Fibroblast of lung (primary cell): ENCODE measurements at regions not wholly inside any gene's neighbourhood (a gene's known extent, or its start where the extent isn't known, plus 50 kb on each side); places are given as distances from the start of the nearest gene placed in this dataset.

Experiments used
- DNase-seq, 2 donors: peaks; one replicate each; pipeline versions ENCODE4 v3.0.0 to v3.0.0-alpha.2; 2010; ENCODE audit warnings: low read depth in 2 of 2
- H2AFZ ChIP-seq: 2 replicates; pipeline ENCODE4 v1.5.1; 2012; ENCODE audit warnings: low read length, control low read depth, inconsistent platforms
- H3K27ac ChIP-seq: 2 replicates; pipeline ENCODE4 v1.5.1; 2011; ENCODE audit warnings: low read length, control low read depth; ENCODE audit not compliant: insufficient read depth
- H3K27me3 ChIP-seq: 2 replicates; pipeline ENCODE4 v1.5.1; 2011; ENCODE audit warnings: mild to moderate bottlenecking, low read length; ENCODE audit not compliant: control insufficient read depth, insufficient read depth
- H3K36me3 ChIP-seq: 2 replicates; pipeline ENCODE4 v1.5.1; 2011; ENCODE audit warnings: low read length; ENCODE audit not compliant: control insufficient read depth, insufficient read depth
- H3K4me1 ChIP-seq: 2 replicates; pipeline ENCODE4 v1.5.1; 2011; ENCODE audit warnings: low read length; ENCODE audit not compliant: control insufficient read depth, insufficient read depth; ENCODE audit errors: extremely low read depth
- H3K4me2 ChIP-seq: 2 replicates; pipeline ENCODE4 v1.5.1; 2011; ENCODE audit warnings: low read length, control low read depth; ENCODE audit not compliant: insufficient read depth; ENCODE audit errors: extremely low read depth
- H3K4me3 ChIP-seq, 4 experiments: fragments of 200-600 bp in 1 of 4; sonication (generic) in 1 of 4; replicated peaks in 1 of 4; 2 replicates each; pipeline ENCODE4 v1.5.1; 2011 to 2016; ENCODE audit warnings: low read length in 4 of 4, low read depth in 3 of 4, mild to moderate bottlenecking in 3 of 4, control low read depth in 2 of 4, inconsistent platforms in 1 of 4, mixed read lengths in 1 of 4; ENCODE audit not compliant: insufficient read depth in 1 of 4; ENCODE audit errors: control extremely low read depth in 1 of 4
- H3K79me2 ChIP-seq: 2 replicates; pipeline ENCODE4 v1.5.1; 2012; ENCODE audit warnings: mild to moderate bottlenecking, low read length, inconsistent platforms; ENCODE audit not compliant: control insufficient read depth, insufficient read depth
- H3K9ac ChIP-seq: 2 replicates; pipeline ENCODE4 v1.5.1; 2011; ENCODE audit warnings: mild to moderate bottlenecking, low read length, control low read depth; ENCODE audit not compliant: insufficient read depth
- H3K9me3 ChIP-seq: 2 replicates; pipeline ENCODE4 v1.5.1; 2012; ENCODE audit warnings: low read depth, low read length; ENCODE audit not compliant: control insufficient read depth, insufficient read depth
- H4K20me1 ChIP-seq: 2 replicates; pipeline ENCODE4 v1.5.1; 2011; ENCODE audit warnings: low read length; ENCODE audit not compliant: control insufficient read depth, insufficient read depth; ENCODE audit errors: extremely low read depth
- EZH2 ChIP-seq: IDR thresholded peaks from 2 replicates; pipeline ENCODE4 v1.5.1; 2012; ENCODE audit warnings: low read length, control low read depth, mild to moderate bottlenecking; ENCODE audit errors: missing control alignments
- TF ChIP-seq, protein P1 (sequence below), 2 donors: IDR thresholded peaks in 1 of 2; conservative IDR thresholded peaks in 1 of 2; 1 replicate in 1 of 2; 2 replicates in 1 of 2; pipeline ENCODE4 v1.5.1; 2011 to 2012; ENCODE audit warnings: low read length in 2 of 2, control low read depth in 1 of 2, inconsistent platforms in 1 of 2, low read depth in 1 of 2, mild to moderate bottlenecking in 1 of 2

DNA sequence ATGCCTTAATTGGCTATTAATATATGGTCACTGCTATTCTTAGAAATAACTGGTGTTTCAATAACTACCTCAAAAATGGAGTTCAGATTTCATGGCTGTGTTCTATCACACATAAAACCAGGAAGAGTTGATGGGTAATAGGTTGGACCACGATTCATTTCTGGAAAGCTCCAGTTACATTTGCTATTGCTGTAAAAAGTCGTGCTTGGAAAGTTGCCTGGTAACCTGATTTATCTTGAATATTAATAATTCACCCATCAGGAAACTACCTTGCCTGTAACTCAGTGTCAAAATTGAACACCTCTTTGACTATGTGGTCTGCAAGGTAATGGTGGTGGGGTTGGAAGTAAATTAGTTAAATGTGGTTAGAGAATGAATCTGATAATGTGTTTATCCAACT lies 104.7 kb upstream of the IFNG-AS1 start:
- no peaks in the 10 kb centered on the region for H3K4me1 ChIP-seq
- H3K9ac ChIP-seq, result no peak overlapping the region
- H3K4me2 ChIP-seq, result no peak overlapping the region
- H3K79me2 ChIP-seq, result no peaks in the 10 kb centered on the region
- no peaks in the 10 kb centered on the region for H3K27me3 ChIP-seq
- H4K20me1 ChIP-seq, result no peaks in the 10 kb centered on the region
- H3K9me3 ChIP-seq, result no peaks in the 10 kb centered on the region
- peak in 1 of 2 donors; percentile 5 for DNase-seq
- no peak overlapping the region for H2AFZ ChIP-seq
- H3K36me3 ChIP-seq, result no peaks in the 10 kb centered on the region
- TF ChIP-seq, protein P1, sequence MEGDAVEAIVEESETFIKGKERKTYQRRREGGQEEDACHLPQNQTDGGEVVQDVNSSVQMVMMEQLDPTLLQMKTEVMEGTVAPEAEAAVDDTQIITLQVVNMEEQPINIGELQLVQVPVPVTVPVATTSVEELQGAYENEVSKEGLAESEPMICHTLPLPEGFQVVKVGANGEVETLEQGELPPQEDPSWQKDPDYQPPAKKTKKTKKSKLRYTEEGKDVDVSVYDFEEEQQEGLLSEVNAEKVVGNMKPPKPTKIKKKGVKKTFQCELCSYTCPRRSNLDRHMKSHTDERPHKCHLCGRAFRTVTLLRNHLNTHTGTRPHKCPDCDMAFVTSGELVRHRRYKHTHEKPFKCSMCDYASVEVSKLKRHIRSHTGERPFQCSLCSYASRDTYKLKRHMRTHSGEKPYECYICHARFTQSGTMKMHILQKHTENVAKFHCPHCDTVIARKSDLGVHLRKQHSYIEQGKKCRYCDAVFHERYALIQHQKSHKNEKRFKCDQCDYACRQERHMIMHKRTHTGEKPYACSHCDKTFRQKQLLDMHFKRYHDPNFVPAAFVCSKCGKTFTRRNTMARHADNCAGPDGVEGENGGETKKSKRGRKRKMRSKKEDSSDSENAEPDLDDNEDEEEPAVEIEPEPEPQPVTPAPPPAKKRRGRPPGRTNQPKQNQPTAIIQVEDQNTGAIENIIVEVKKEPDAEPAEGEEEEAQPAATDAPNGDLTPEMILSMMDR (conservative IDR thresholded peaks at IDR 0.05 in 1 of 2, IDR thresholded peaks at IDR 0.05 in 1 of 2; ENCODE audit: low read depth in 1 of 2, low read length in 2 of 2), result no peak
- TF ChIP-seq EZH2, result no peak
- no peak overlapping the region for H3K27ac ChIP-seq
- no peak overlapping the region for H3K4me3 ChIP-seq

DNA sequence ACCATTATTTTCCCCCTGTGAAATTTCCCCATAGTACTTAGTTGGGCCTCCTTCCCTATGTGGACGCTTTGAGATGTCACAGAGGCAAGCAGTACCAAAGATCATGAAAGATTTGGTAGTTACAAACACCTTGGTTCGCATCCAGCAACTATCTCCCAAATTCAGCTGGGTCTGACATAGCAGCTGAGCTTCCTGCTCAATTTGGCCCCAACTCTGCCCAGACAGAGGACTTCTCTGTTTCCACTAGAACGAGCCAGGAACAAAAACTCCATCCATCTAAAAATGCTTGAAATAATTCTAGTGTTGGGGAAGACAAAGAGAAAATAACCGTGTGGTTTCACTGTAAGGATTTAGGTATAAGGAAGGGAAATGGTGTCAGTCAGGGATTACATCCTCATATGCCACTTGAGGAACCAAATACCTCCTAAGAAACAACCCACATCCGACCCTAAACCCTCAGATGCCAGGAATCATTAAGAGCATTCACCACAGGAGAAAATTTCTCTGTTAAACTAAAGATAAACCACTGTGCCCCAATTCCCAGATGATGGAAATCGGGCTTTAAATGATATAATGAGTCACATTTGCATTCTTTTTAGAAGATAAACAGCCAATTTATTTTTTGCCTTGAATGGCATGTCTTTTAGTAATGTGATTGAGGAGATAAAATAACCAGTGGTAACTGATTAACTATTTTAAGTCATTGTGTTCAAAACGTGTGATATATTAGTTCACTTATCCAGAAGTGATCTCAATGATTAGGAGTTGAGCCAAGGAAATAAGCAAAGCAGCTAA lies 103.7 kb upstream of the IFNG-AS1 start:
- Histone ChIP-seq H3K9me3 (no peaks in the 10 kb centered on the region), H3K79me2 (no peaks in the 10 kb centered on the region), H3K9ac (no peak overlapping the region), H3K4me3 (no peak overlapping the region), H3K27ac (no peak overlapping the region), H2AFZ (no peak overlapping the region), H3K27me3 (no peaks in the 10 kb centered on the region), H3K4me1 (no peaks in the 10 kb centered on the region), H3K36me3 (no peaks in the 10 kb centered on the region), H3K4me2 (no peak overlapping the region), H4K20me1 (no peaks in the 10 kb centered on the region)
- TF ChIP-seq, protein P1 (conservative IDR thresholded peaks at IDR 0.05 in 1 of 2, IDR thresholded peaks at IDR 0.05 in 1 of 2; ENCODE audit: low read depth in 1 of 2, low read length in 2 of 2), result no peak
- no peak for TF ChIP-seq EZH2
- DNase-seq, result peak in 1 of 2 donors; percentile 88

DNA sequence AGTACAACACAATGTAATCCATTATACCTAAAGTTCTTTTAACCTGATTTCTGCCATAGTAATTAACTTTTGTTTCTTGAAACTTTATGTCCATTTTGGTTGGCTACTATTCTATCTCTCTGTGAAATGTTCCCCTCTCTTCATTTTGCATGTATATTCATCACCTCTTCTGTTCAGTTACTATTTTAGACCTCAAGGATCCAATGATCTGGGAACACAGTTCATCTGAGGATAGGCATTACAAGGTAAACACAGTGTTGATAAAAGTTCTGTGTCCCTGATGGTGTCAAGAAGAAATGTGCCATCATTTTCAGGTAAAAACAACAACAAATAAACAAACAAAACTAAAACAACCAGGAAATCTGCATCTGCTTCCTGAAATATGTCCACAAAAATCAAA lies 102.2 kb upstream of the IFNG-AS1 start:
- no peak overlapping the region for H3K4me3 ChIP-seq
- no peak overlapping the region for H3K27ac ChIP-seq
- DNase-seq, result no peak
- H4K20me1 ChIP-seq, result no peaks in the 10 kb centered on the region
- H3K36me3 ChIP-seq, result no peaks in the 10 kb centered on the region
- no peak overlapping the region for H3K9ac ChIP-seq
- H3K4me2 ChIP-seq, result no peak overlapping the region
- no peak for TF ChIP-seq EZH2
- TF ChIP-seq, protein P1 (conservative IDR thresholded peaks at IDR 0.05 in 1 of 2, IDR thresholded peaks at IDR 0.05 in 1 of 2; ENCODE audit: low read depth in 1 of 2, low read length in 2 of 2), result no peak
- no peaks in the 10 kb centered on the region for H3K27me3 ChIP-seq
- H3K4me1 ChIP-seq, result no peaks in the 10 kb centered on the region
- H2AFZ ChIP-seq, result no peak overlapping the region
- H3K9me3 ChIP-seq, result no peaks in the 10 kb centered on the region
- H3K79me2 ChIP-seq, result no peaks in the 10 kb centered on the region
